Kidney capillary endothelial cell (primary cell): ENCODE measurements at regions not wholly inside any gene's neighbourhood (a gene's known extent, or its start where the extent isn't known, plus 50 kb on each side); places are given as distances from the start of the nearest gene placed in this dataset.
"Not testable (repeated sequence)": the region's sequence is repeated elsewhere in the genome, so short reads cannot be mapped to it uniquely, and the experiment has no call there.

Experiments used
- DNase-seq: peaks from one replicate; pipeline ENCODE4 v3.0.0-alpha.2; 2018; ENCODE audit warnings: low spot score

DNA sequence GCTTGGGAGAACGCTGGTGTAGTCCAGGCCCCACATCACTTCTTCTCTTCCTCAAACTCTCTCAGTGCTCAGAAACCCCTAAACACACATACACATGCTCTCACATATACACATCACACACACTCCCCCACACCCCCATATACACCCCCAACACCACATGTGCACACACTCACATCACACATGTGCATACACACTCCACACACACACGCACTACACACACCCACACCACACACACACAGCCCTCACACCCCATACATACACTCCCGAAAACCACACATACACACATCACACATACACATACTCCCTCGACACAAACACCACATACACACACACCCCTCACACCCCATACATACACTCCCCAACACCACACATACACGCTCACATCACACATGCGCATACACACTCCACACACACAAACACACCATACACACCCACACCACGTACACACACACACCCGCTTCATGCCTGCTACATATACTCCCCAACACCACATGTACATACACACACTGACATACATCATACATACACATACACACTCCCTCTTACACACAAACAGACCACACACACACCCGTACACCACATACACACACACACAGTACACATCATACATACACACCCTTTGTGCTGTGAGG, 110.3 kb upstream of the TMEM170B start:
- DNase-seq: no peak

DNA sequence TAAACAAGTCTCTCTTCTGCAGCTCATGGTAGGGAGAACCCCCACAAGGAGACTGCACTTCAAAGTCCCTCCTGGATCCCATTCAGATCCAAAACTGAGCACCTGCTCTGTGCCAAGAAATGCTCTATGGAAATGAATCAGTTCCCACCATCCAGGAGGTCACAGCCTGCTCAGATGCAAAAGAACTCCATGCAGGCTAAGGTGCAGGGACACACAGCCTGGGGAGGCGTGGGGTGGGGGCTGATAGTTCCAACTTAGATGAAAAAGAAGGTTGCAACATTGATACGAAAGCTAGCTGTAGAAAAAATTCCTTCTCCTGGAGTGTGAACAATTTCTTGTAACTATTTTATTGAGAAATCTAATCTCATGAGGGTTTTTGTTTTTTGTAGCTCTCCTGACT, 111.0 kb upstream of the TMEM170B start:
- no peak for DNase-seq

DNA sequence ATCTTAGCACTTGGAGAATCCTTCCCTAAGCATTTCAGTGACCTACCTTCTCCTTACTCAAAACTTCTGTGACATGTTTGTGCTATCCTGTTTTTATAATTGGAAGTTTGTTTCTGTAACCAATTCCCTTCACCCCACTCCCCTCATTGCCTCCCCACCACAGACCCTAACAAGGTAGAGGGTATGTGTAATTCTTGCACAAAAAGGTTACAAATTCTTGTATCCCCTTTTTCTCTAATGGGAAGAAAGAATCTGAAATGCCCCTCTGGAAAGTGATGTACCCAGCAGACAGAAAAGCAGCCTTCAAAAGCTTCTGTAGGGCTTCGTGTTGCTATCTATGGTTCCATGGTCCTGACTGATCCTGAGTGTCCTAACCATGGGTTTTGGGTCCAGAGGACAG, 111.7 kb upstream of the TMEM170B start:
- no peak for DNase-seq

DNA sequence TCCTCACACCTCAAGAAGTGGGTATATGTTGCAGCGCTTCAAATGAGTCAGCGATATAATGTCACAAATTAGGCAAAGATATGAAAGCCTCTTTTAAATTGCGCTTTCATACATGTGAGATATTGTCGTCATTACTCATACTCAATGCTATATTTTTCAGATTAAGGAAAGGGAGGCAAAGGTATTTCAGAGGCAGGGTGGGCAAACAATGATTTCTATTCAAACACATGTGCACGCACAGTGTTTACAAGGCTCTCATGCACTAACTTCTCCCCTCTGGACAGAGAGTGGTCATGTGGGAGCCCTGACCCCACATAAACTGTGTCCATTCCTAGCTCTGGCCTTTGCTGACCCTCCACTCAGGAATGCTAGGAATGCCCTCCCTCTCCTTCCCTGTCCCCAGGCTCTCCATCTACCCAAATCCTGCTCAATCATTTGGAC, 112.1 kb upstream of the TMEM170B start:
- DNase-seq: no peak

DNA sequence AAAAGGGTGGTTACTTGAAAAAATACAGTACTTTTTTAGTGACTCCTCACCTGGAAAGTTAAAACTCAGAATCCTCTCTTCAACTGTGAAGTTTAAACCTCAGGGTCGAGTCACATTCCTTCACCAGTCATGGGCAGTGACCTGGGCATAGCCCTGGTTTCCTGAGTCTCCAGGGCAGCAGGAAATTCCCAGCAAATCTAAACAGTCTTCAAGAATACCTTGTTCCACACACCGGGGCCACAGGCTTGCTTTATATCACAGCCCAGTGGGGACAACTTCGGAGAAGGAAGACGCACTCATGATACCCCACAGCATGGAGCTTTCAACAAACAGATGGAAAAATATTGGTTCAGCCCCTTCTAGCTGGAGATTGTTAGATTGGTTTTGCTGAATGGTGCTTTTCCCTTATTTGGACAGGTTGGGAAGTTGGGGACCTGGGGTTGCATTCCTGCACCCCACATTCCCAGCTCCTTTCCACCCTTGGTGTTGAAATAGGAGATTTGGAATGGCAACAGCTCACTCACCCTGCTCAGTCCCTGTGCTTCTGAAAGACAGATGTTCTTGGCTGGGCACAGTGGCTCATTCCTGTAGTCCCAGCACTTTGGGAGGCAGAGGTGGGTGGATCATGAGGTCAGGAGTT, 113.0 kb upstream of the TMEM170B start:
- DNase-seq: no peak

DNA sequence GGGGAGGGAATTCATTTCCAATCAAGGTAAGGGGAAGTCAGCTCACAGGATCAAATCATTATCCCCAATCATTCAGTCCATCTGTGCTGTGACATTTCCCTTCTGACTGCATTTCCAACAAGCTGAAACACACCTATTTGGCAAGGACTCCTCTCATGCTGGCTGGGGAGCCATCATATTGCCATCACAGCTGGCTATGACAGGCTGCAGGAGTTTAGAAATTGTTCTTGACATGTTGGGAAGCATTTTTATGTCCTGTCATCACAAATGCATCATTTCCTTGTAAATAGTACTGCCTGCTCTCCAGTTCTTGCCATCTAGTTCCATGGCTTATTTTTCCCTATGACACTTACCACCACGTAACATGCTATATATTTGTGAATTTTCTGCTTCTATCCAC, 113.9 kb upstream of the TMEM170B start:
- DNase-seq: no peak

DNA sequence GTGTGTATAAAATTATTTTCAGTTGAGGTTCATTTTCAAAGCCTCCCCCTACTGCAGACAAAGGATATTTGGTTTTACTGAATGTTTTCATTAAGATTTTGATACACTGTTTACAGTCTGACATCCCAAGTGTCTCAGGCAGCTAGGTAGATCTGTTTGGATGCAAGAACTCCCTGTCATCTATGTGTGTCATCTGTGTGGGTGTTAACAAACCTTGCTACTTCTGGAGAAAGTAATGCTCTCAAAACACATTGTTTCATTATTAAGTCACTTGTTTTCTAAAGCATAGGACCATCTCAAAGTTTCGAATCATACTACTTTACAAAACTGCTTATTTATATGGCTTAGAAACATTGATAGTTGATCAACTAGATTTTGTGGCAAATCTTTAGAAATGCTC, 114.5 kb upstream of the TMEM170B start:
- no peak for DNase-seq

DNA sequence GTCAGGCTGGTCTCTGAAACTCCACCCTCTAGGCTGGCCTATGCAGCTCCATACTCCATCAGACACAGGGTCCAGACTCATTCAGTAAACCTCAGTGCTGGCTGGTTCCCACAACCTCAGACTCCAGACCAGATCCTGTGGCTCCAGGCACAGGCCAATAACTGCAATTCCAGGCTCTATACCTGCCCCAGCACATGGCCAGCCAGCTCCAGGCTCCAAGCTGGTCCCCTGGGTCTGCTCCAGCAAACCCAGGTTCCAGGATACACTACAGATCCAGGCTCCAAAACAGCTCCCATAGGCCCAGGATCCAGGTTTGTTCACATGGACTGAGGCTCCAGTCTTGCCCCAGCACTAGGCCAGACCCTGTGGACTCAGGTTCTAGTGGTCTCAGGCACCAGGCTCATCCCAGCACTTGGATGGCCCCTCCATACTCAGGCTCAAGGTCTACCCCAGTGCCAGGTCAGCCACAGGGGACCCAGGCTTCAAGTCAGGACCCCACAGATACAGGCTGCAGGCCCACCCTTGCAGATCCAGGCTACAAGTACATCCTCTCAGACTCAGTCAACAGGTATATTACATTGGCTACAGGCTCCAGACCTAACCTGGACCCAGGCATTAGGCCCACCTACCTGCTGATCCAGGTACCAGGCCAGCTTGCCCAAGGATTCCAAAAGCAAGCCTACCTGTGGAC, 117.6 kb upstream of the TMEM170B start:
- no peak for DNase-seq

DNA sequence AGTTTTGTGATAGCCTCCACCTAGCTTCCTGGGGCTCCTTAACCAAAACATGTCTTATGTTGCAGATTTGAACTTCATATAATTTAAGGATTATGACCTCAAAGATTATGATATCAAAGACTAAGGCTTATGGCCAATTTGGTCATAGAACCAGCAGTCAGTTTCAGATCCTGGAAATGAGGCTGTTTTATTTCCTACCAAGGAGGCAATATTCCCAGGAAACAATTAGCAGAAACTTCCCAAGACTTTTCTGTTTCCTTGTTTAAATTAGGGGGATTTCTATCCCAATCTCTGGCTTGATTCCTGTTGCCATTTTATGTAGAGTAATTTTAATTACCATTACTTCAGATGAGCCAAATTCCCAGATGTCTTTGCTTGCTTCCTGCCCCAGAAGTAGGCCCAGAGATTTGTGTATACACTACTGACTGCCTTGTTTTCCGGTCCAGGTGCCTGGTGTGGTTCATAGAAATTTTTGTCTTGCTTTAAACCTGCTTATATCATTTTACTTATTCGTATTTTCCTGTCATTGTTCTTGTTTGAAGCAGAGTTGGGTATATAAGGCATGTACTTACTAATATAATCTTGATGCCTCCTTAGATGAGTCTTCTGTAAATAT, 119.2 kb upstream of the TMEM170B start:
- DNase-seq: no peak

DNA sequence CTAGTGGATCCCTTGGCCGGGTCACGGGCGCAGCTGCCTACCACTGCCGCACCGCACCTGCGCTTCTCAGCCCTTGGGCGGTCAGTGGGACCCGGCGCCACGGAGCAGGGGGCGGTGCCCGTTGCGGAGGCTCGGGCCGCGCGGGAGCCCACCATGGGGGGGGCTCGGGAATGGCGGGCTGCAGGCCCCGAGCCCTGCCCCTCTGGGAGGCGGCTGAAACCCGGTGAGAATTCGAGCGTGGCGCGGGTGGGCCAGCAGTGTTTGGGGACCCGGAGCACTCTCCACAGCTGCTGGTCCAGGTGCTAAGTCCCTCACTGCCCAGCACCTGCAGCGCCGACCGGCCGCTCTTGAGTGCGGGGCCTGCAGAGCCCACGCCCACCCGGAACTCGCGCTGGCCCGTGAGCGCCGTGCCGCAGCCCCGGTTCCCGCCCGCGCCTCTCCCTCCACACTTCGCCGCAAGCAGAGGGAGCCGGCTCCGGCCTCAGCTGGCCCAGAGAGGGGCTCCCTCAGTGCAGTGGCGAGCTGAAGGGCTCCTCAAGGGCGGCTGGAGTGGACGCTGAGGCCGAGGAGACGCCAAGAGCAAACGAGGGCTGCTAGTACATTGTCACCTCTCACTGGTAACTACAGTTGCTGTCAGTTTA, 120.5 kb upstream of the TMEM170B start:
- no peak for DNase-seq

DNA sequence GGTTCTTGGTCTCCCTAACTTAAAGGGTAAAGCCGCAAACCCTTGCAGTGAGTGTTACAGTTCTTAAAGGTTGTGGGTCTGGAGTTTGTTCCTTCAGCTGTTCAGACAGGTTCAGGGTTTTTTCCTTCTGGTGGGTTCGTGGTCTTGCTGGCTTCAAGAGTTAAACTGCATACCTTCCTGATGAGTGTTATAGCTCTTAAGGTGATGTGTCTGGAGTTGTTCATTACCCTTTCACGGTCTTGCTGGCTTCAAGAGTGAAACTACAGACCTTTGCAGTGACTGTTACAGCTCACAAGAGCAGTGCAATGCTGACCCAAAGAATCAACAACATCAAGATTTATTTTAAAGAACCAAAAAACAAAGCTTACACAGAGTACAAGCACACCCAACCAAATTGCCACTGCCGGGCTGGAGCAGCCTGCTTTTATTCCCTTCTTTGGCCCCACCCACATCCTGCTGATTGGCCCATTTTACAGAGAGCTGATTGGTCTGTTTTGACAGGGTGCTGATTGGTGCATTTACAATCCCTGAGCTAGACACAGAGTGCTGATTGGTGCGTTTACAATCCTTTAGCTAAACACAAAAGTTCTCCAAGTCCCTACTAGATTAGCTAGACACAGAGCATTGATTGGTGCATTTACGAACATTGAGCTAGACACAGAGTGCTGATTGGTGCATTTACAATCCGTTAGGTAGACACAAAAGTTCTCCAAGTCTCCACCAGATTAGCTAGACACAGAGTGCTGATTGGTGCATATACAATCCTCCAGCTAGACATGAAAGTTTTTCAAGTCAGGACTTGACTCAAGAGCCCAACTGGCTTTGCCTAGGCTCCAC, 121.2 kb upstream of the TMEM170B start:
- DNase-seq: not testable (repeated sequence)

DNA sequence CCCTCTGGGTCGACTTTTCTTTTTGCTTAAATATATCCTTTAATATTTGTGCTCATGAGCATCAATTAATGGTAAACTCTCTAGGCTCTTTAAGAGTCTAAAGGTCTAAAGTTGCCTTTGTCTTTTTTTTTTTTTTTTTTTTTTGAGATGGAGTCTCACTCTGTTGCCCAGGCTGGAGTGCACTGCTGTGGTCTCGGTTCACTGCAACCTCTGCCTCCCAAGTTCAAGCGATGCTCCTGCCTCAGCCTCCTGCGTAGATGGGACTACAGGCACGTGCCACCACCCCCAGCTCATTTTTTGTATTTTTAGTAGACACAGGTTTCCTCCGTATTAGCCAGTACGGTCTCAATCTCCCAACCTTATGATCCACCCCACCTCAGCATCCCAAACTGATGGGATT, 122.0 kb upstream of the TMEM170B start:
- DNase-seq: no peak

DNA sequence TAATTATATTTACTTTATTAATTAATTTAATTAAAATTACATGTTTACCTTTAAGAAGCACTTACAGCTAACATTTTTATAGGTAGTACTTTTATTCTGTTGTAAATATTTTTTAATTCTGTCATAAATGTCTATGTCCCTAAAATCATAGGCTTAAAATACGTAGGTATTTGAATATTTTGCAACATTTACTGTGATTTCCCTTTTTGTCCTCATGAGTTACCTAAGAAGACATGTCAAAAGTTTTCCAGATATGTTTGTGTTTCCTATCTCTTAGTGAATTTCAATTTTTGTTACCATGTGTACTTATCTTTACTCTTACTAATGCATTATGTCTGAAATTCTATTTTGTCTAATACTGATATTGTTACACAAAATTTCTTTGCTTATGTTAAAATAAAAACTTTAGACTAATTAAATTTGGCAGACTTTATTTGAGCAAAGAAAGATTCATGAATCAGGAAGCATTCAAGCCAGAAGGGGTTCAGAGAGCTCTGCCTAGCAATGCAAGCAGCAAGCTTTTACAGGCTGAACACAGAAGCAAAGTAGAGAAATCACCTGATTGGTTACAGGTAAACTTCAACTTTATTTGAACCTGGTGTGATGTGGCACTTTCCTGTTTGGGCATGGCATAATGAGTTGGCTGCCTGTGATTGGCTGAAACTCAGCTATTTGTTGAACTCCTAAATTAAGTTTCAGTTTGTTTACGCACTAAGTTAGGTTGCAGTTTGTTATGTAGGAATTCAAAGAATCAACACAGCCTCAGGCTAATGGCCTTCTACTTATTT, 123.2 kb upstream of the TMEM170B start:
- DNase-seq: no peak

DNA sequence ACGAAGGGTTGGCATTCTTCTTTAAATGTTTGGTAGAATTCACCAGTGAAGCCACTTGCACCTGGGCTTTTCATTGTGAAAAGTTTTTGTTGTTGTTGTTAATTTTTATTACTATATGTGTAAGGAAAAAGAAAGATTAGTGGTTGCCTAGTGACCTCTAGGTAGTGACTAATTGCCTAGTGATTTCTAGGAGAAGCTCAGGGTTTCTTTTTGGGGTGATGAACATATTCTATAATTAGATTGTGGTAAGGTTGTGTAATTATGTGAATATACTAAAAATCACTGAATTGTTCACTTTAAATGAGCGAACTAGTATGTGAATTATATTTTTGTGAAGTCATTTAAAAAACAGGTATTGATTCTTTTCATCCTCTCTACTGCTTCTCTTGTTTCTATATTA, 123.8 kb upstream of the TMEM170B start:
- no peak for DNase-seq

DNA sequence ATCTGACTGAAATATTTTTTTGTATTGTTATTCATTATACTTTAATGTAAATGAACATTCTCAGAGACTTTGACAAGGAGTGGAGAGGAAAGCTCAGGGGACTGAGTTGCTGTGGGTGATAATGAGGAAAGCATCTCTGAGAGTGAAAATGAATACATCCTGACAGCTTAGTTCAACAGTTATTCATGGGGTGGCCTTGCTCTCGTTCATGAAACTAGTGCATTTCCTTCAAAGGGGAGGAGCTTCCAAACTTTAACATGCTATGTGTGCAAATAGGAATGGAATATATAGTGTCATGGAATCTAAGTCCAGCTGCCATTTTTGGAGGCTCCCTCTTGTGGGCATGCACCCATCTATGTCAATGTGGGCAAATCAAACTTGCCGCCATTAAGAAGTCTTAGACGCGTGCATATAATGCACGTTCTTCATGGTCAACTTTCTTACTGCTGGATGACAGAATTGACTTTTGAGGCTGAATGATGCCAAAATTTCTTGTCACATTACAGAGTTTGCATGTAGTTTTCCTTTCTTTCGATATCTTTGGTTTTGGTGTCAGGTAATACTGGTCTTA, 124.3 kb upstream of the TMEM170B start:
- no peak for DNase-seq

DNA sequence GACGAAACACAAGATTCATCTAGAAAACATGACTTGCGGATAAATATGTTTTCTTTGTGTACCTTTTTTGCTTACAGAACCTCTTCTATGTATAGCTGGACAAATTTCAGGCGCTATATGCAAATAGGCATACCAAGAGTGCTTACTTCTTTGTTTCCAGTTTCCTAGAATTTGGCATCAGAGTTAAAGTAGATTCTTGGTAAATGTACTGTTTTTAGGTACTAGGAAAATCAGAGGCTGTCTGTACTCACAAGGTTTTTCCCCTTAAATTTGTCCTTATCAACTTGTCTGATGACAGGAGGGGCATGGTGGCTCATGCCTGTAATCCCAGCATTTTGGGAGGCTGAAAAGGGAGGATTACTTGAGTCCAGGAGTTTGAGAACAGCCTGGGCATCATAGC, 124.9 kb upstream of the TMEM170B start:
- no peak for DNase-seq

DNA sequence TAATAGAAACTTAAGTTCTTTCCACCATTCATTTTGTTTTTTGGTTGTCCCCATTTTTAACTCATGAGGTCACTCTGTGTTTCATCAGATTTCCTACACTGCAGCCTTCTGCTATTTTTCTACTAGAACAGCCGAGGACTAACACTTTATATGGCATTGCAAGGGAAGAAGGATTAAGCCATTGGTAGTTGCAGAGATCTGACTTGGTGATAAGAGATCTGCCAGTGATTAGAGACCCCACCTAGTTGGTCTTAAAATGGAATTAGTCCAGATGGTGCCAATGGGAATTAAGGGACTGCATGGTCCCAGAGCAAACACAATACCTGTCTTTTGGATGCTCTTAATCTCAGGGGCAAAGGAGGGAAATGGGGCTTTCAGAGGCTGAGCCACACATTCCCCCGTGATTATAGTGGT, 125.5 kb upstream of the TMEM170B start:
- no peak for DNase-seq

DNA sequence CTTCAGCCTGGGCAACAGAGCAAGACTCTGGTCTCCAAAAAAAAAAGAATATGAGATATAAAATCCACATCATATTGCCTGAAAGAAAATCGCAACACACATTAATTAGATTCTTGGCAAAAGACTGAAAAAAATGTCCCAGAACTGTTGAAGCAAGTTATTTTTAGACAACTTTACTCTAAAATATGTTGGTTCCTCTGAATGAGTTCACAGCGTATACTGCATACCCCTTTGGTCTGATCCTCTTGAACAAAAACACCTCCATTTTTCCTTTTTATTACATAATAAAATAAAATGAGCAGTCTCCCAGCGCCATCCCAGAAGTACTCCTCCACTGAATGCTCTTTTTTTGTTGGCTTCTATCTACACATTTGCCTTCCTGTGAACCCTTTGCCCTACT, 126.0 kb upstream of the TMEM170B start:
- no peak for DNase-seq

DNA sequence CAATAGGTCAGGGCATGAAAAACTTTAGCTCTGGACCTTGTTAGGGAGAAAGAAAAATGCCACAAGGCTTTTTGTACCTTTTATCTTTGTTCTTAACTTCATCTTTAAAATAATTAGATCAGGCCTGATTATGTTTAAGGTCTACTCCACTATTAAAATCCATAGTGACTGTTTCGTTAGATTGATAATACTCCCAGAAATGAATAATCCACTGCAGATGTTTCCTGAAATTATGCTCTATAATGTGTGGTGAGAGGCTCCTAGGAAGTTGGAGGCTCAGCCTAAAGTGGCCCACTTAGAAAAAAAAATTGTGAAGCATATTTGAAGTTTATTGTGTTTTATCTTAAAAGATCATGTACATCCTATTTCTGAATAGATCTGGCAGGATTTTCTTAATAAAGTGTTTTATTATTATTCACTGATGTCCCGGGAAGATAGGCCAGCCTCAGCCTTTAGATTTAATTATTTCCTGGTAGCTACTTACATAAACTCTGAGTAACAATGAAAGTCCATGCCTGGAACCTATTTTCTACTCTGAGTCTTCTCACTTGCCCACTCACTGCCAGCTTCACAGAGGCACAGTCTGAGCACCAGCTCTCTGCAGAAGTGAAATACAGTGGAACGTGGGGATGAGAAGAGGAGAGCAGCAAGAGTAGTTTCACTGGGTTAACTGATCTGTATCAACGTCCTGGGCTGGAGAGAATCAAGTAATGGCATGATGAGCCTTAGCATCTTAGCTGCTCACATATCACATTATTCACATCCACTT, 126.8 kb upstream of the TMEM170B start:
- DNase-seq: no peak

DNA sequence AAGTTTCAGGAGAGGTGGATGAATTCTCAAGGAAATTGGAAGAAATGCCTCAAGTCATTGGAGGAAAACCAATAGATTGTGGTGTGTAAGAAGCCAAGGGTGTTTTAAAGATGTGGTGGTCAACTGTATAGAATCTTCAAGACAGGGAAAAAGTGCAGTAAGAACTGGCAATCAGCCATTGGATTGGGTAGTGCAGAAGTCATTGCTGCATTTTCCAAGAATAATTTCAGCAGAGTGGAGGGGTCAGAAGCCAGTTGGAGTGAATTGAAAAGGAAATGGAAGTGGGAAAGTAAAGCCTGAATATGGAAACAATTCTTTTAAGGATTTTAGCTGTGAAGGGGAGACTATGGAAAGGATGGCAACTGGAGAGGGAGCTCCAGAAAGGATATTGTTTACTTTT, 128.2 kb upstream of the TMEM170B start:
- DNase-seq: no peak
